Endothelial cell (in vitro differentiated cells): ENCODE measurements at regions not wholly inside any gene's neighbourhood (a gene's known extent, or its start where the extent isn't known, plus 50 kb on each side); places are given as distances from the start of the nearest gene placed in this dataset.
"Not testable (repeated sequence)": the region's sequence is repeated elsewhere in the genome, so short reads cannot be mapped to it uniquely, and the experiment has no call there.

Experiments used
- DNase-seq: peaks from one replicate; pipeline ENCODE4 v3.0.0; 2021; ENCODE audit warnings: low spot score
- H3K27ac Mint-ChIP-seq: one replicate; pipeline ENCODE4 v1.8.0; 2021; ENCODE audit warnings: mixed read lengths, inconsistent platforms; ENCODE audit not compliant: unreplicated experiment
- H3K27me3 Mint-ChIP-seq: one replicate; pipeline ENCODE4 v1.8.0; 2021; ENCODE audit warnings: mild to moderate bottlenecking, moderate library complexity, mixed read lengths, inconsistent platforms; ENCODE audit not compliant: unreplicated experiment
- H3K36me3 Mint-ChIP-seq: one replicate; pipeline ENCODE4 v1.8.0; 2021; ENCODE audit warnings: mild to moderate bottlenecking, low read depth, mixed read lengths, inconsistent platforms; ENCODE audit not compliant: unreplicated experiment
- H3K4me1 Mint-ChIP-seq: one replicate; pipeline ENCODE4 v1.8.0; 2021; ENCODE audit warnings: mild to moderate bottlenecking, mixed read lengths, inconsistent platforms; ENCODE audit not compliant: unreplicated experiment
- H3K4me3 Mint-ChIP-seq: one replicate; pipeline ENCODE4 v1.8.0; 2021; ENCODE audit warnings: mild to moderate bottlenecking, mixed read lengths, inconsistent platforms; ENCODE audit not compliant: unreplicated experiment
- H3K9me3 Mint-ChIP-seq: one replicate; pipeline ENCODE4 v1.8.0; 2021; ENCODE audit warnings: mixed read lengths, inconsistent platforms; ENCODE audit not compliant: unreplicated experiment
- CTCF ChIP-seq: fragments of 200-600 bp; sonication (generic); IDR thresholded peaks from one replicate; pipeline ENCODE4 v1.5.0; 2021; ENCODE audit warnings: antibody characterized with exemption; ENCODE audit not compliant: unreplicated experiment

- Mint-ChIP-seq H3K27me3 (no peaks in the 10 kb centered on the region), H3K4me3 (no peak overlapping the region), H3K27ac (no peak overlapping the region), H3K4me1 (no peaks in the 10 kb centered on the region), H3K36me3 (no peaks in the 10 kb centered on the region), H3K9me3 (no peaks in the 10 kb centered on the region)
- DNase-seq: no peak
- no peak for TF ChIP-seq CTCF
Measured at GRCh38 chr7:16089801-16090200, 331.5 kb downstream of the CRPPA start.

GRCh38 chr7:16089191-16089590 is 332.1 kb downstream of the CRPPA start:
- no peak for DNase-seq
- Mint-ChIP-seq H3K4me1 (peaks cover under 1% of the 10 kb centered on the region), H3K27ac (no peak overlapping the region), H3K36me3 (no peaks in the 10 kb centered on the region), H3K27me3 (no peaks in the 10 kb centered on the region), H3K4me3 (no peak overlapping the region), H3K9me3 (no peaks in the 10 kb centered on the region)
- no peak for TF ChIP-seq CTCF

GRCh38 chr7:16086743-16087142 is 334.6 kb downstream of the CRPPA start:
- no peaks in the 10 kb centered on the region for H3K9me3 Mint-ChIP-seq
- H3K27ac Mint-ChIP-seq: peak overlapping the region; percentile 53
- no peak overlapping the region for H3K4me3 Mint-ChIP-seq
- H3K27me3 Mint-ChIP-seq: no peaks in the 10 kb centered on the region
- no peak for TF ChIP-seq CTCF
- no peaks in the 10 kb centered on the region for H3K36me3 Mint-ChIP-seq
- DNase-seq: no peak
- peaks cover 5% of the 10 kb centered on the region for H3K4me1 Mint-ChIP-seq

GRCh38 chr7:16085780-16086179 is 335.6 kb downstream of the CRPPA start:
- H3K4me3 Mint-ChIP-seq, H3K4me1 Mint-ChIP-seq, H3K27me3 Mint-ChIP-seq, DNase-seq, H3K9me3 Mint-ChIP-seq, H3K36me3 Mint-ChIP-seq, H3K27ac Mint-ChIP-seq: not testable (repeated sequence)

GRCh38 chr7:16084875-16085274 is 336.5 kb downstream of the CRPPA start:
- H3K4me1 Mint-ChIP-seq: peaks cover 5% of the 10 kb centered on the region
- no peak for DNase-seq
- H3K36me3 Mint-ChIP-seq: no peaks in the 10 kb centered on the region
- H3K27me3 Mint-ChIP-seq: no peaks in the 10 kb centered on the region
- H3K9me3 Mint-ChIP-seq: no peaks in the 10 kb centered on the region
- H3K27ac Mint-ChIP-seq: no peak overlapping the region
- TF ChIP-seq CTCF: no peak
- H3K4me3 Mint-ChIP-seq: no peak overlapping the region

- Mint-ChIP-seq H3K4me3 (no peak overlapping the region), H3K36me3 (no peaks in the 10 kb centered on the region), H3K27me3 (no peaks in the 10 kb centered on the region), H3K9me3 (no peaks in the 10 kb centered on the region), H3K27ac (peak overlapping the region; percentile 70), H3K4me1 (peaks cover 6% of the 10 kb centered on the region)
- TF ChIP-seq CTCF: no peak
- no peak for DNase-seq
Measured at GRCh38 chr7:16084370-16084769, 337.0 kb downstream of the CRPPA start.
